Esophagus mucosa (tissue), 1 donor: ENCODE measurements at regions not wholly inside any gene's neighbourhood (a gene's known extent, or its start where the extent isn't known, plus 50 kb on each side); places are given as distances from the start of the nearest gene placed in this dataset.
A peak's percentile ranks its signal among the peaks of the same experiment; 100 is the strongest.
"Not testable (repeated sequence)": the region's sequence is repeated elsewhere in the genome, so short reads cannot be mapped to it uniquely, and the experiment has no call there.

Source experiments
- ATAC-seq: fragments of 200-7000 bp; cut with Tn5 transposase; one replicate; pipeline ENCODE4 v1.9.1; 2020
- donor health status: DM: yes; HTN: yes; CAD: no.

GRCh38 chr1:178572604-178573003, 59.7 kb downstream of the TEX35 start:
- ATAC-seq = no peak

- ATAC-seq = no peak
Observed at GRCh38 chr1:178573330-178573729, 60.4 kb downstream of the TEX35 start.

- no peak for ATAC-seq
Observed at GRCh38 chr1:178574345-178574744, 61.4 kb downstream of the TEX35 start.

GRCh38 chr1:178575611-178576361, 62.9 kb downstream of the TEX35 start:
- ATAC-seq = no peak

GRCh38 chr1:178576841-178577240, 63.9 kb downstream of the TEX35 start:
- ATAC-seq = no peak

- ATAC-seq = no peak
Observed at GRCh38 chr1:178577882-178578281, 65.0 kb downstream of the TEX35 start.

GRCh38 chr1:178578541-178578940, 65.6 kb downstream of the TEX35 start:
- no peak for ATAC-seq

- no peak for ATAC-seq
Observed at GRCh38 chr1:178579095-178579494, 66.2 kb downstream of the TEX35 start.

GRCh38 chr1:178579562-178579961, 66.7 kb downstream of the TEX35 start:
- ATAC-seq = no peak

- ATAC-seq = no peak
Observed at GRCh38 chr1:178580096-178580495, 67.2 kb downstream of the TEX35 start.

- ATAC-seq = no peak
Observed at GRCh38 chr1:178580876-178581275, 68.0 kb downstream of the TEX35 start.

GRCh38 chr1:178581351-178582303, 68.7 kb downstream of the TEX35 start:
- ATAC-seq = peak; percentile 35

- no peak for ATAC-seq
Observed at GRCh38 chr1:178587096-178587495, 74.2 kb downstream of the TEX35 start.

GRCh38 chr1:178587975-178588374, 75.1 kb downstream of the TEX35 start:
- no peak for ATAC-seq

GRCh38 chr1:178589042-178589441, 76.1 kb downstream of the TEX35 start:
- not testable (repeated sequence) for ATAC-seq

GRCh38 chr1:178591811-178592210, 78.9 kb downstream of the TEX35 start:
- ATAC-seq = not testable (repeated sequence)

- ATAC-seq = no peak
Observed at GRCh38 chr1:178593515-178593914, 80.6 kb downstream of the TEX35 start.

- no peak for ATAC-seq
Observed at GRCh38 chr1:178594133-178594532, 81.2 kb downstream of the TEX35 start.

- ATAC-seq = no peak
Observed at GRCh38 chr1:178595491-178595890, 82.6 kb downstream of the TEX35 start.

- no peak for ATAC-seq
Observed at GRCh38 chr1:178599087-178599486, 86.2 kb downstream of the TEX35 start.

- peak; percentile 38 for ATAC-seq
Observed at GRCh38 chr1:178599745-178600144, 86.8 kb downstream of the TEX35 start.

- no peak for ATAC-seq
Observed at GRCh38 chr1:178603926-178604325, 91.0 kb downstream of the TEX35 start.

GRCh38 chr1:178606839-178607238, 93.9 kb downstream of the TEX35 start:
- ATAC-seq = no peak
